22Rv1 (cell line): ENCODE measurements at regions not wholly inside any gene's neighbourhood (a gene's known extent, or its start where the extent isn't known, plus 50 kb on each side); places are given as distances from the start of the nearest gene placed in this dataset.
A peak's percentile ranks its signal among the peaks of the same experiment; 100 is the strongest.

Source experiments
- H3K27ac ChIP-seq: fragments of 450-650 bp; 2 replicates; pipeline ENCODE4 v1.5.1; 2017
- CTCF ChIP-seq: fragments of 450-650 bp; IDR thresholded peaks from 2 replicates; pipeline ENCODE4 v1.5.1; 2017; ENCODE audit warnings: mild to moderate bottlenecking
- ZFX ChIP-seq: fragments of 450-650 bp; IDR thresholded peaks from 2 replicates; pipeline ENCODE4 v1.6.1; 2017; ENCODE audit warnings: antibody characterized with exemption, borderline replicate concordance

GRCh38 chr7:88366845-88367244, 60.2 kb upstream of the STEAP4 start:
- no peak for TF ChIP-seq CTCF
- TF ChIP-seq ZFX, result no peak
- no peak overlapping the region for H3K27ac ChIP-seq

- no peak overlapping the region for H3K27ac ChIP-seq
- no peak for TF ChIP-seq CTCF
- TF ChIP-seq ZFX, result no peak
Measured at GRCh38 chr7:88363869-88364268, 57.2 kb upstream of the STEAP4 start.

- TF ChIP-seq ZFX (no peak), CTCF (no peak)
- no peak overlapping the region for H3K27ac ChIP-seq
Measured at GRCh38 chr7:88363249-88363648, 56.6 kb upstream of the STEAP4 start.

- no peak for TF ChIP-seq ZFX
- no peak overlapping the region for H3K27ac ChIP-seq
Measured at GRCh38 chr7:88361357-88361756, 54.7 kb upstream of the STEAP4 start.

- no peak for TF ChIP-seq ZFX
- no peak for TF ChIP-seq CTCF
- peak overlapping the region; percentile 59 for H3K27ac ChIP-seq
Measured at GRCh38 chr7:88358881-88359280, 52.2 kb upstream of the STEAP4 start.

- TF ChIP-seq ZFX (no peak), CTCF (peak; percentile 41)
- H3K27ac ChIP-seq, result peak overlapping the region; percentile 59
Measured at GRCh38 chr7:88358526-88358838, 51.8 kb upstream of the STEAP4 start.

GRCh38 chr7:88357781-88358525, 51.3 kb upstream of the STEAP4 start:
- TF ChIP-seq ZFX (no peak), CTCF (peak; percentile 87)
- H3K27ac ChIP-seq, result peak overlapping the region; percentile 59

GRCh38 chr7:88357294-88357693, 50.6 kb upstream of the STEAP4 start:
- TF ChIP-seq CTCF (peak; percentile 16; the same call in 1 of the 2 replicates), ZFX (no peak)
- no peak overlapping the region for H3K27ac ChIP-seq
